ENCODE measurements at regions not wholly inside any gene's neighbourhood (a gene's known extent, or its start where the extent isn't known, plus 50 kb on each side); places are given as distances from the start of the nearest gene placed in this dataset.
A peak's percentile ranks its signal among the peaks of the same experiment; 100 is the strongest.

DNA sequence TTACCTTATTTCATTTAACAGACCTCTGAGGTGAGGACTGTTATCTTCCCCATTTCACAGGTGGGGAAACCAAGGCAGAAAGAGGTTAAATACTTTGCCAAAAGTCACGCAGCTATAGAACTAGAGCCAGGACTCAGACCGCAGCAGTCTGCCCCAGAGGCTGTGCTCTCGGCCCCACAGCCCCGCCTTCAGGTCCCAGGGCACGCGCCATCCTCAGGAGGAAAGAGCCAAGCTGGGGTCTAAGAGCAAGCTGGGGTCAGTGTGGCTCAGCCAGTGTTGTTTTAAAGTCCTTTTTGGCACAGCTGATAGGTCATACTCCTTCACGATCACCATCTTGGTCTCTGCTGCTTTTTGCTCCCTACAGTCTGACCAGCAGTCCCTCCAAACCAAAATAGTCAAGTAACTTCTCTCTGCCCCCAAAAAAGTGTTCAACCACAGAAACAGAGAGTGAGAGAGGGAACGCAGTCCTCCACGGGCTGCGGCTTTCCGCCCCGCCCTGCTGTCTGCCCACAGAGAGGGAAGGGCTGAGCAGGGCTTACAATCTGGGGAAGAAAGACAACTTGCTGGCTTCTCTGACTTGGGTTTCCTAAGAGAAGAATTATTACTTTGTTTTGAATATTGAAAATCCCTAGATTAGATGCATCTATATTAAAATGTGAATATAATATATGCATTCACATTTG is 137.2 kb upstream of the OPCML start:
- H3K27ac Mint-ChIP-seq: peak overlapping the region in 1 of 3 experiments; percentile 48; a peak in 3 of 7 replicates
- Histone ChIP-seq H2AFZ (ENCODE audit: low read length) (no peak overlapping the region), H4K20me1 (ENCODE audit: control insufficient read depth, insufficient read depth, insufficient read length) (no peaks in the 10 kb centered on the region), H3K79me2 (ENCODE audit: insufficient read depth, low read length) (no peaks in the 10 kb centered on the region), H3K4me2 (ENCODE audit: insufficient read depth, insufficient read length, low read length) (no peak overlapping the region), H3K4me1 (ENCODE audit: insufficient read depth, low read length) (no peaks in the 10 kb centered on the region), H3K23me2 (ENCODE audit: insufficient read length, low read depth, low read length, poor library complexity, severe bottlenecking) (no peaks in the 10 kb centered on the region), H4K91ac (ENCODE audit: insufficient read length, low read depth, low read length) (no peak overlapping the region), H3K14ac (ENCODE audit: insufficient read depth, low read length) (no peak overlapping the region), H3K4ac (ENCODE audit: low read depth, low read length) (no peak overlapping the region), H3K9ac (ENCODE audit: extremely low read depth, insufficient read length, low read length) (no peak overlapping the region), H2AK5ac (ENCODE audit: insufficient read length, low read length) (no peak overlapping the region), H4K5ac (ENCODE audit: insufficient read length, low read depth, low read length) (no peak overlapping the region), H2BK20ac (ENCODE audit: low read depth, low read length, poor library complexity, severe bottlenecking) (no peak overlapping the region), H2BK12ac (ENCODE audit: insufficient read length, low read depth, low read length) (no peak overlapping the region), H4K8ac (replicated peaks; ENCODE audit: insufficient read length, low read depth, low read length) (no peak overlapping the region), H3K79me1 (ENCODE audit: insufficient read depth, low read depth, low read length, poor library complexity, severe bottlenecking) (no peaks in the 10 kb centered on the region), H3K9me3 (ENCODE audit: control insufficient read depth, low read depth, low read length) (no peaks in the 10 kb centered on the region), H3K23ac (ENCODE audit: insufficient read length, low read depth, low read length) (no peak overlapping the region), H3K27ac (ENCODE audit: insufficient read length, low read depth, low read length) (no peak overlapping the region), H2BK5ac (ENCODE audit: insufficient read length, low read length) (no peak overlapping the region), H2BK120ac (ENCODE audit: low read depth, low read length, poor library complexity, severe bottlenecking) (no peak overlapping the region), H3T11ph (ENCODE audit: low read length) (no peak overlapping the region), H3K56ac (ENCODE audit: insufficient read length, low read depth, low read length) (no peak overlapping the region), H3K18ac (ENCODE audit: insufficient read length, low read depth, low read length) (no peak overlapping the region), H2BK15ac (ENCODE audit: low read depth, low read length) (no peak overlapping the region), H3K27me3 (ENCODE audit: insufficient read depth, low read length) (no peaks in the 10 kb centered on the region)
- H3K9me3 Mint-ChIP-seq: no peaks in the 10 kb centered on the region; a peak in 1 of 5 replicates
- WGBS (ENCODE audit: extremely low coverage, insufficient read length, low lambda C conversion rate): no CpG with 5 or more reads among the region's 12 CpGs
- no peaks in the 10 kb centered on the region; a peak in 1 of 7 replicates for H3K36me3 Mint-ChIP-seq (ENCODE audit: insufficient read depth in 1 of 3, low read depth in 3 of 3)
- no peak overlapping the region for H3K4me3 Mint-ChIP-seq
- H3K27me3 Mint-ChIP-seq (ENCODE audit: low read depth): peaks cover 2% of the 10 kb centered on the region; the same call in 1 of the 2 replicates
- H3K4me1 Mint-ChIP-seq: peaks cover 12 to 26% of the 10 kb centered on the region in 2 experiments
- TF ChIP-seq, protein P1, sequence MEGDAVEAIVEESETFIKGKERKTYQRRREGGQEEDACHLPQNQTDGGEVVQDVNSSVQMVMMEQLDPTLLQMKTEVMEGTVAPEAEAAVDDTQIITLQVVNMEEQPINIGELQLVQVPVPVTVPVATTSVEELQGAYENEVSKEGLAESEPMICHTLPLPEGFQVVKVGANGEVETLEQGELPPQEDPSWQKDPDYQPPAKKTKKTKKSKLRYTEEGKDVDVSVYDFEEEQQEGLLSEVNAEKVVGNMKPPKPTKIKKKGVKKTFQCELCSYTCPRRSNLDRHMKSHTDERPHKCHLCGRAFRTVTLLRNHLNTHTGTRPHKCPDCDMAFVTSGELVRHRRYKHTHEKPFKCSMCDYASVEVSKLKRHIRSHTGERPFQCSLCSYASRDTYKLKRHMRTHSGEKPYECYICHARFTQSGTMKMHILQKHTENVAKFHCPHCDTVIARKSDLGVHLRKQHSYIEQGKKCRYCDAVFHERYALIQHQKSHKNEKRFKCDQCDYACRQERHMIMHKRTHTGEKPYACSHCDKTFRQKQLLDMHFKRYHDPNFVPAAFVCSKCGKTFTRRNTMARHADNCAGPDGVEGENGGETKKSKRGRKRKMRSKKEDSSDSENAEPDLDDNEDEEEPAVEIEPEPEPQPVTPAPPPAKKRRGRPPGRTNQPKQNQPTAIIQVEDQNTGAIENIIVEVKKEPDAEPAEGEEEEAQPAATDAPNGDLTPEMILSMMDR (conservative IDR thresholded peaks at IDR 0.05): peak; percentile 25; the same call in 2 of the 3 replicates
- DNase-seq: peak; percentile 58

All from H9 (cell line).